ENCODE measurements at regions not wholly inside any gene's neighbourhood (a gene's known extent, or its start where the extent isn't known, plus 50 kb on each side); places are given as distances from the start of the nearest gene placed in this dataset.
A peak's percentile ranks its signal among the peaks of the same experiment; 100 is the strongest.
"Not testable (repeated sequence)": the region's sequence is repeated elsewhere in the genome, so short reads cannot be mapped to it uniquely, and the experiment has no call there.

DNA sequence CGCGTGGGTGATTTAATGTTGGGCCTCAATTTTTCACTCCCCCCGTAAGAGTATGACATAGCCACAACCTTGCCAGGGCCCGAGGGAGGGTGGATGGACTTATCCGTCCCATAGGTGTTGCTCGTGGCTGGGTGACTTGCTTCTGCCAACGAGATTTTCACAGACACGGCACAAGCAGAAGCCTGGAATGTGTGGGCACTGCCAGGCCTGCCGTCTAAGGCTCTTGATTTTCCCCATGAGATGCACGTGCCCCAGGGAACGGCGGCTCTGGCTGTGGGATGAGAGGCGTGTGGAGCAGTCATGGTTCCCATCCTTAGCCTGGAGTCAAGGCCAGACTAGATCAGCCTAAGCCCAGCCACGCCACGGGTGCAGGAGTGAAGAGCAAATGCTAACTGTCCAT lies 58.6 kb upstream of the APOD start:
- DNase-seq, H3K4me3 Mint-ChIP-seq: not testable (repeated sequence)

DNA sequence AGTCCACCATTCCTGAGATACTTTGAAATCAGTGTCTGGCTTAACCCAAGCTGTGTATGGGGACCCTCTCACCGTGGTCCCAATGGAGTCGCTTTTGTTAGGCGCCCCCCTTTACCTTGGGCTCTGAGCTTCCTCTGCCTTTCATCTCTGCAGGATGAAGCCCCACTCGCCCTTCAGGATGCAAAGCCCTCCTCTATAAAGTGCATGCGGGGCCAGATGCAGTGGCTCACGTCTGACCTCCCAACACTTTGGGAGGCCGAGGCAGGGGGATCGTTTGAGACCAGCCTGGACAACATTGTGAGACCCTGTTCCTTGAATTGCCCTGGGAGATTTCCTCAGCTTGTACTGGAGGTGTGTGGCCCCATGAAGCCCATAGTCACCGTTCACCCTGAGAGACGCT lies 54.7 kb upstream of the APOD start:
- not testable (repeated sequence) for H3K27me3 Mint-ChIP-seq (ENCODE audit: low read depth, poor library complexity); H3K4me3 Mint-ChIP-seq; H3K9me3 Mint-ChIP-seq; H3K27ac Mint-ChIP-seq; DNase-seq; H3K4me1 Mint-ChIP-seq
- peaks cover 13% of the 10 kb centered on the region for H3K36me3 Mint-ChIP-seq (ENCODE audit: low read depth)

More for the DNA sequence above, 58.6 kb upstream of the APOD start:
- not testable (repeated sequence) for H3K27ac Mint-ChIP-seq; H3K4me1 Mint-ChIP-seq; H3K27me3 Mint-ChIP-seq (ENCODE audit: low read depth, poor library complexity)
- Mint-ChIP-seq H3K36me3 (ENCODE audit: low read depth) (peaks cover 39% of the 10 kb centered on the region), H3K9me3 (peaks cover 30% of the 10 kb centered on the region)

GRCh38 chr3:195637473-195638233 lies 53.9 kb upstream of the APOD start:
- H3K4me3 Mint-ChIP-seq, result peak overlapping the region; percentile 61
- not testable (repeated sequence) for DNase-seq; H3K27me3 Mint-ChIP-seq (ENCODE audit: low read depth, poor library complexity); H3K36me3 Mint-ChIP-seq (ENCODE audit: low read depth); H3K27ac Mint-ChIP-seq; H3K9me3 Mint-ChIP-seq; H3K4me1 Mint-ChIP-seq

GRCh38 chr3:195637011-195637410 lies 53.3 kb upstream of the APOD start:
- not testable (repeated sequence) for H3K27ac Mint-ChIP-seq; H3K36me3 Mint-ChIP-seq (ENCODE audit: low read depth); DNase-seq; H3K9me3 Mint-ChIP-seq
- peaks cover 10% of the 10 kb centered on the region for H3K4me1 Mint-ChIP-seq
- H3K4me3 Mint-ChIP-seq, result peak overlapping the region; percentile 61
- peaks cover 10% of the 10 kb centered on the region for H3K27me3 Mint-ChIP-seq (ENCODE audit: low read depth, poor library complexity)

DNA sequence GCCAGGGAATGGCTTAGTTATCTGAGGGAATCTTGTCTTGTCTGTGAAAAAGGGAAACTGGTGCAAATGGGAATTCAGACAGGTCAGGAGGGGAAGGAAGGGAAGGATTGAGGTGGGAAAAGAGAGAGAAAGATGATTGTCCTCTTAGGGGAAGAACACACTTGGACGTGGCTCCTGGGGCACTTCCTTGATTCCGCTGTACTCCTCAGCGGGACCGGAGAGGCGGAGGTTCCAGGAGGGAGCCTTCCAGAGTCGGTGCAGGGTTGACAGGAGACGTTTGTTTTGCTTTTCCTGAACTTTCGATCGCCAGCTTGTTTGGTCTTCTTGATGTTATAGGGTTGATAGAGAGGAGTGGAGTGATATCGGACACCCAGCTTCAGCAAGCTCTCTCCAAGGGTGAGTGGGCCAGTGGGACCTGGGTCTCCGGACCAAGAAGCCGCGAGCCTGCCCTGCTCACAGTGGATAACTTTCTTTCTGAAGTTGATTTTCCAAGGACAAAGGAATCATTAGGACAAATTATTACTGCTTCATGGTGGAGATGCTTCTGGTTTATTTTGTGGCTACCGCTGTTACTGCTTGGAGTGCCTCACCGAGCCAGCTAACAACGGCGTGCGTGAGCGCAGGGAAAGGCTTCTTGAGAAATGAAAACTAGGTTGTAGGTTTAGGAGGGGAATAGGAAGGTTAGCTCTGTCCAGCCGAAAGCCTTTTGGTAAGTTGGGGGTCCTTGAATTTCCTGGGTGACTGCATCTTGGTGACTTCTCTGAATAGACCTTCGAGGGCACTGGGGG lies 52.4 kb upstream of the APOD start:
- H3K9me3 Mint-ChIP-seq, result not testable (repeated sequence)
- H3K27me3 Mint-ChIP-seq (ENCODE audit: low read depth, poor library complexity), result peaks cover 10% of the 10 kb centered on the region

DNA sequence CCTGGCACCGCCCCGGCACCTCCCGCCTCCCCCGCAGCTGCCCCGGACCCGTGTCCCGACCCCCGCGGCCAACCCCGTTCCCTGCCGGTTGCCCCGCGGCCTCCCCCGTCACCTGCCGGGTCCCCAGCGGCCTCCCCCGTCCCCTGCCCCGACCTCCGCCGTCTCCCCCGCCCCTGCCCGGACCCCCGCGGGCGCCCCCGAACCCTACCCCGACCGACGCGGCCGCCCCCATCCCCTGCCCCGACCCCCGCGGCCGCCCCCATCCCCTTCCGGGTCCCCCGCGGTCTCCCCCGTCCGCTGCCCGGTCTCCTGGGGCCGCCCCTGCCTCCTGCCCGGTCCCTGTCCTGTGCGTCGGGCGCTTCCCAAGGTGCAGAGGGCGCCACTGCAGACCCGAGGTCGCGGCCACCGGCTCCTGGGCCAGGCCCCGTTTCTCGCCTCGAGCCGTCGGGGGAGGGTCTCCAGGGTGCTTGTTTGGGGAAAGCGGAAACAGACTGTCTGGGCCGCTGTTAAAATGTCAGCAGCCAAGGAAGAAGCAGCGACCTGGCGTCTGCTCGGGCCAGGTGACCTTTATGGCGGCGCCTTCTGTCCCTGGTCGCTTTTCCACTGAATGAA lies 51.6 kb upstream of the APOD start:
- H3K9me3 Mint-ChIP-seq; H3K27ac Mint-ChIP-seq; DNase-seq; H3K36me3 Mint-ChIP-seq (ENCODE audit: low read depth); H3K4me3 Mint-ChIP-seq: not testable (repeated sequence)
- peaks cover 12% of the 10 kb centered on the region for H3K4me1 Mint-ChIP-seq
- H3K27me3 Mint-ChIP-seq (ENCODE audit: low read depth, poor library complexity), result peaks cover 10% of the 10 kb centered on the region

More for the DNA sequence above, 52.4 kb upstream of the APOD start:
- peak overlapping the region; percentile 72 for H3K4me3 Mint-ChIP-seq
- not testable (repeated sequence) for DNase-seq; H3K27ac Mint-ChIP-seq; H3K36me3 Mint-ChIP-seq (ENCODE audit: low read depth)
- H3K4me1 Mint-ChIP-seq, result peaks cover 10% of the 10 kb centered on the region

GRCh38 chr3:195634426-195635261 lies 50.9 kb upstream of the APOD start:
- not testable (repeated sequence) for H3K9me3 Mint-ChIP-seq; H3K27ac Mint-ChIP-seq; DNase-seq; H3K36me3 Mint-ChIP-seq (ENCODE audit: low read depth)
- Mint-ChIP-seq H3K27me3 (ENCODE audit: low read depth, poor library complexity) (peaks cover 10% of the 10 kb centered on the region), H3K4me1 (peaks cover 15% of the 10 kb centered on the region), H3K4me3 (peak overlapping the region; percentile 65)

Measured in nephron progenitor cell (in vitro differentiated cells).